H9 (cell line): ENCODE measurements at regions not wholly inside any gene's neighbourhood (a gene's known extent, or its start where the extent isn't known, plus 50 kb on each side); places are given as distances from the start of the nearest gene placed in this dataset.

Source experiments
- DNase-seq: peaks from one replicate; pipeline ENCODE4 v3.0.0-alpha.2; 2017
- H2AFZ ChIP-seq: one replicate; pipeline ENCODE4 v1.6.1; 2013; ENCODE audit warnings: mild to moderate bottlenecking, low read length, control low read depth, moderate library complexity
- H2AK5ac ChIP-seq: 2 replicates; pipeline ENCODE4 v1.6.1; 2013; ENCODE audit warnings: low read length, control low read depth, mixed read lengths; ENCODE audit not compliant: insufficient read length
- H2BK120ac ChIP-seq: one replicate; pipeline ENCODE4 v1.6.1; 2013; ENCODE audit warnings: low read depth, mild to moderate bottlenecking, low read length, control low read depth, inconsistent platforms; ENCODE audit not compliant: poor library complexity, severe bottlenecking
- H2BK12ac ChIP-seq: 2 replicates; pipeline ENCODE4 v1.6.1; 2013; ENCODE audit warnings: low read length, control low read depth, mixed read lengths, low read depth; ENCODE audit not compliant: insufficient read length
- H2BK15ac ChIP-seq: 2 replicates; pipeline ENCODE4 v1.6.1; 2013; ENCODE audit warnings: low read depth, low read length, control low read depth
- H2BK20ac ChIP-seq: one replicate; pipeline ENCODE4 v1.6.1; 2013; ENCODE audit warnings: low read depth, mild to moderate bottlenecking, low read length, control low read depth, inconsistent platforms; ENCODE audit not compliant: poor library complexity, severe bottlenecking
- H2BK5ac ChIP-seq: 2 replicates; pipeline ENCODE4 v1.6.1; 2013; ENCODE audit warnings: low read length, control low read depth, mixed read lengths; ENCODE audit not compliant: insufficient read length
- H3K14ac ChIP-seq: 2 replicates; pipeline ENCODE4 v1.6.1; 2013; ENCODE audit warnings: low read length, control low read depth; ENCODE audit not compliant: insufficient read depth
- H3K18ac ChIP-seq: 2 replicates; pipeline ENCODE4 v1.6.1; 2013; ENCODE audit warnings: low read depth, mild to moderate bottlenecking, mixed read lengths, low read length, control low read depth; ENCODE audit not compliant: insufficient read length
- H3K23ac ChIP-seq: 2 replicates; pipeline ENCODE4 v1.6.1; 2013; ENCODE audit warnings: low read length, control low read depth, mixed read lengths, low read depth; ENCODE audit not compliant: insufficient read length
- H3K23me2 ChIP-seq: 2 replicates; pipeline ENCODE4 v1.6.1; 2013; ENCODE audit warnings: low read depth, mild to moderate bottlenecking, mixed read lengths, low read length, control low read depth; ENCODE audit not compliant: insufficient read length, poor library complexity, severe bottlenecking
- H3K27ac ChIP-seq: 2 replicates; pipeline ENCODE4 v1.5.1; 2013; ENCODE audit warnings: low read length, control low read depth, mixed read lengths, low read depth; ENCODE audit not compliant: insufficient read length
- H3K27me3 ChIP-seq: 2 replicates; pipeline ENCODE4 v1.6.1; 2013; ENCODE audit warnings: low read length, control low read depth, inconsistent platforms; ENCODE audit not compliant: insufficient read depth
- H3K4ac ChIP-seq: 2 replicates; pipeline ENCODE4 v1.6.1; 2013; ENCODE audit warnings: low read depth, mild to moderate bottlenecking, control low read depth, inconsistent platforms, low read length, moderate library complexity
- H3K4me1 ChIP-seq: 2 replicates; pipeline ENCODE4 v1.6.1; 2013; ENCODE audit warnings: low read length, control low read depth, inconsistent platforms; ENCODE audit not compliant: insufficient read depth
- H3K4me2 ChIP-seq: 2 replicates; pipeline ENCODE4 v1.6.1; 2013; ENCODE audit warnings: low read length, control low read depth, mixed read lengths; ENCODE audit not compliant: insufficient read length, insufficient read depth
- H3K56ac ChIP-seq: 2 replicates; pipeline ENCODE4 v1.6.1; 2013; ENCODE audit warnings: low read depth, mild to moderate bottlenecking, mixed read lengths, low read length, control low read depth; ENCODE audit not compliant: insufficient read length
- H3K79me1 ChIP-seq: 2 replicates; pipeline ENCODE4 v1.6.1; 2013; ENCODE audit warnings: low read depth, mild to moderate bottlenecking, moderate library complexity, low read length, control low read depth, inconsistent platforms; ENCODE audit not compliant: insufficient read depth, poor library complexity, severe bottlenecking
- H3K79me2 ChIP-seq: 2 replicates; pipeline ENCODE4 v1.6.1; 2013; ENCODE audit warnings: low read length, control low read depth, inconsistent platforms; ENCODE audit not compliant: insufficient read depth
- H3K9ac ChIP-seq: 2 replicates; pipeline ENCODE4 v1.6.1; 2013; ENCODE audit warnings: low read length, control low read depth, mixed read lengths; ENCODE audit not compliant: insufficient read length; ENCODE audit errors: extremely low read depth
- H3K9me3 ChIP-seq: one replicate; pipeline ENCODE4 v1.6.1; 2013; ENCODE audit warnings: low read depth, low read length, inconsistent platforms; ENCODE audit not compliant: control insufficient read depth
- H3T11ph ChIP-seq: one replicate; pipeline ENCODE4 v1.6.1; 2013; ENCODE audit warnings: mild to moderate bottlenecking, low read length, control low read depth, inconsistent platforms
- H4K20me1 ChIP-seq: one replicate; pipeline ENCODE4 v1.6.1; 2013; ENCODE audit not compliant: control insufficient read depth, insufficient read length, insufficient read depth
- H4K5ac ChIP-seq: 2 replicates; pipeline ENCODE4 v1.6.1; 2013; ENCODE audit warnings: low read depth, mild to moderate bottlenecking, mixed read lengths, low read length, control low read depth; ENCODE audit not compliant: insufficient read length
- H4K8ac ChIP-seq: replicated peaks from 2 replicates; pipeline ENCODE4 v1.6.1; 2013; ENCODE audit warnings: low read length, control low read depth, mixed read lengths, low read depth; ENCODE audit not compliant: insufficient read length
- H4K91ac ChIP-seq: 2 replicates; pipeline ENCODE4 v1.6.1; 2013; ENCODE audit warnings: low read depth, mild to moderate bottlenecking, moderate library complexity, mixed read lengths, low read length, control low read depth; ENCODE audit not compliant: insufficient read length
- H3K27ac Mint-ChIP-seq, 3 experiments: 2 replicates in 2 of 3; 3 replicates in 1 of 3; pipeline ENCODE4 v1.8.0; 2020 to 2021; ENCODE audit warnings: mixed read lengths in 3 of 3, mild to moderate bottlenecking in 1 of 3, moderate library complexity in 1 of 3
- H3K27me3 Mint-ChIP-seq: 2 replicates; pipeline ENCODE4 v1.8.0; 2021; ENCODE audit warnings: low read depth, mild to moderate bottlenecking, moderate library complexity, mixed read lengths
- H3K36me3 Mint-ChIP-seq, 3 experiments: 2 replicates in 2 of 3; 3 replicates in 1 of 3; pipeline ENCODE4 v1.8.0; 2020 to 2021; ENCODE audit warnings: low read depth in 3 of 3, mixed read lengths in 3 of 3; ENCODE audit not compliant: insufficient read depth in 1 of 3
- H3K4me1 Mint-ChIP-seq, 2 experiments: 2 replicates each; pipeline ENCODE4 v1.8.0; 2020; ENCODE audit warnings: mixed read lengths in 2 of 2
- H3K4me3 Mint-ChIP-seq, 2 experiments: 2 replicates in 1 of 2; 3 replicates in 1 of 2; pipeline ENCODE4 v1.8.0; 2020 to 2021; ENCODE audit warnings: mild to moderate bottlenecking in 2 of 2, mixed read lengths in 2 of 2, moderate library complexity in 1 of 2
- H3K9me3 Mint-ChIP-seq, 2 experiments: 2 replicates in 1 of 2; 3 replicates in 1 of 2; pipeline ENCODE4 v1.8.0; 2020; ENCODE audit warnings: mild to moderate bottlenecking in 2 of 2, mixed read lengths in 2 of 2, moderate library complexity in 1 of 2
- CTCF ChIP-seq: fragments of 200-600 bp; sonication (generic); conservative IDR thresholded peaks from 3 replicates; pipeline ENCODE4 v1.8.0; 2021; ENCODE audit warnings: antibody characterized with exemption, mild to moderate bottlenecking
- WGBS: extraction: QIAGEN DNeasy Blood & Tissue Kit; methylation state at CpG from one replicate; pipeline ENCODE4 v1.1.7; 2013; ENCODE audit warnings: missing lambda C conversion rate, low lambda C conversion rate, mixed read lengths; ENCODE audit not compliant: insufficient read length; ENCODE audit errors: extremely low coverage; 5-methylcytosine and 5-hydroxymethylcytosine counted together

DNA sequence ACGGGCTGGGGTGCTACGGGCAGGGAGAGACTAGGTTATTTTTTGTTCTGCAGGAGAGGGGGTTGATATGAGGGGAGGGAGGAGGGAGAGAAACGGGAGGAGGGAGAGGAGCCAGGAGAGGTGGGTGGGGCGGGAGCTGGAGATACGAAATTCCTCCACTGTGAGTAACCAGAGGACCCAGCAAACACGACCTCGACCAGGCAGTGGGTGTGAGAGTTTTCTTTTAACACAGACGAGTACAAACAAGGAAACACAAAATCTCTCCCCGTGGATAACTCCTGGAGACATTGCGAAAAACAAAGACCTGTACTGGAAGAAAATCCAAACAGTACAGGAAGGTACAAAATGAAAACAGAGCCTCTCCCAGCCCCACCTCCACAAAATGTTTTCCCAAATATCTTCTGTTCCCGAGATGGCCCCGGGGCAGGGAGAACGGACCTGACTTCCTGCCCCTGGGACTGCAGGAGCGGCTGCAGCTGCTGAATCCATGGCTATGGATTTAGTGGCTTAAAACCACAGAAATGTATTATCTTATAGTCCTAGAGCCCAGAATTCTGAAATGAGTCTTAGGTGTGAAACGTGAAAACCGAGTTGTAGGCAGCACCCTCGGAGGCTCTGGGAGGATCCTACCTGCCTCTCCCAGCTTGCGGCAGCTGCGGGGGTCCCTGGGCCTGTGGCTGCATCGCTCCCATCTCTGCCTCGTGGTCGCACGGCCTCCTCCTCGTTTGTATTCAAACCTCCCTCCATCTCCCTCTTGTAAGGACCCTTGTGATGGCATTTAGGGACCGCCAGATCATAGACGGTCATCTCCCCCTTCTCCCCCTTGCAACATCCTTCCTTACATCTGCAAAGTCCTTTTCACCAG is 82.2 kb downstream of the RIPK4 start:
- H4K91ac ChIP-seq = no peak overlapping the region
- no peaks in the 10 kb centered on the region for H3K23me2 ChIP-seq
- H3T11ph ChIP-seq = no peak overlapping the region
- no peak overlapping the region for H3K18ac ChIP-seq
- H2BK20ac ChIP-seq = no peak overlapping the region
- H4K5ac ChIP-seq = no peak overlapping the region
- H3K79me1 ChIP-seq = no peaks in the 10 kb centered on the region
- no peak overlapping the region for H3K14ac ChIP-seq
- no peak overlapping the region for H3K4ac ChIP-seq
- no peaks in the 10 kb centered on the region for H3K79me2 ChIP-seq
- no peak overlapping the region for H2BK120ac ChIP-seq
- no peaks in the 10 kb centered on the region for H3K4me1 ChIP-seq
- H3K9me3 ChIP-seq = no peaks in the 10 kb centered on the region
- no peak for DNase-seq
- H2BK15ac ChIP-seq = no peak overlapping the region
- H3K27me3 Mint-ChIP-seq = peaks cover 3% of the 10 kb centered on the region; the same call in 1 of the 2 replicates
- H3K27me3 ChIP-seq = no peaks in the 10 kb centered on the region
- H3K9me3 Mint-ChIP-seq = no peaks in the 10 kb centered on the region; a peak in 2 of 5 replicates
- H2BK5ac ChIP-seq = no peak overlapping the region
- no peak overlapping the region for H3K23ac ChIP-seq
- H3K9ac ChIP-seq = no peak overlapping the region
- no peak overlapping the region for H3K4me2 ChIP-seq
- no peak overlapping the region for H2AFZ ChIP-seq
- no peak overlapping the region for H4K8ac ChIP-seq
- no peaks in the 10 kb centered on the region for H4K20me1 ChIP-seq
- H3K27ac ChIP-seq = no peak overlapping the region
- TF ChIP-seq CTCF = no peak
- no peak overlapping the region for H3K56ac ChIP-seq
- no peaks in the 10 kb centered on the region for H3K36me3 Mint-ChIP-seq
- peaks cover 21 to 40% of the 10 kb centered on the region in 2 experiments for H3K4me1 Mint-ChIP-seq
- no peak overlapping the region for H2AK5ac ChIP-seq
- no CpG with 5 or more reads among the region's 26 CpGs for WGBS
- no peak overlapping the region for H3K4me3 Mint-ChIP-seq
- peak overlapping the region in 1 of 3 experiments; percentile 53; a peak in 1 of 7 replicates for H3K27ac Mint-ChIP-seq
- H2BK12ac ChIP-seq = no peak overlapping the region
